MM.1S (cell line): ENCODE measurements at regions not wholly inside any gene's neighbourhood (a gene's known extent, or its start where the extent isn't known, plus 50 kb on each side); places are given as distances from the start of the nearest gene placed in this dataset.

Experiments used
- DNase-seq: peaks from one replicate; pipeline ENCODE4 v3.0.0-alpha.2; 2015
- H2AFZ ChIP-seq: fragments of 300-600 bp; sonication (generic); 2 replicates; pipeline ENCODE4 v1.6.0; 2016; ENCODE audit warnings: antibody characterized with exemption, low read length
- H3F3A ChIP-seq: fragments of 300-600 bp; sonication (generic); 2 replicates; pipeline ENCODE4 v1.6.1; 2016; ENCODE audit warnings: mild to moderate bottlenecking, antibody characterized with exemption, low read length, moderate library complexity, mixed read lengths; ENCODE audit not compliant: insufficient read depth
- H3K27ac ChIP-seq: fragments of 300-600 bp; sonication (generic); 2 replicates; pipeline ENCODE4 v1.5.1; 2016; ENCODE audit warnings: mild to moderate bottlenecking, low read length
- H3K27me3 ChIP-seq: fragments of 300-600 bp; sonication (generic); replicated peaks from 2 replicates; pipeline ENCODE4 v1.6.0; 2016; ENCODE audit warnings: low read length; ENCODE audit not compliant: insufficient read depth
- H3K36me3 ChIP-seq: fragments of 300-600 bp; sonication (generic); replicated peaks from 2 replicates; pipeline ENCODE4 v1.6.1; 2016; ENCODE audit warnings: mild to moderate bottlenecking, low read length, mixed read lengths; ENCODE audit not compliant: insufficient read depth
- H3K4me1 ChIP-seq: fragments of 300-600 bp; sonication (generic); 2 replicates; pipeline ENCODE4 v1.6.1; 2016; ENCODE audit warnings: low read length, mixed read lengths
- H3K4me2 ChIP-seq: fragments of 300-600 bp; sonication (generic); 2 replicates; pipeline ENCODE4 v1.6.0; 2016; ENCODE audit warnings: low read depth, low read length
- H3K4me3 ChIP-seq: fragments of 300-600 bp; sonication (generic); 2 replicates; pipeline ENCODE4 v1.5.1; 2016; ENCODE audit warnings: low read length, mixed read lengths
- H3K79me2 ChIP-seq: fragments of 300-600 bp; sonication (generic); 2 replicates; pipeline ENCODE4 v1.6.1; 2016; ENCODE audit warnings: mixed run types, low read length, mixed read lengths
- H3K9ac ChIP-seq: fragments of 300-600 bp; sonication (generic); 2 replicates; pipeline ENCODE4 v1.6.1; 2016; ENCODE audit warnings: low read length, mixed read lengths
- H3K9me2 ChIP-seq: fragments of 300-600 bp; sonication (generic); replicated peaks from 2 replicates; pipeline ENCODE4 v1.6.1; 2016; ENCODE audit warnings: mild to moderate bottlenecking, low read length, mixed read lengths; ENCODE audit not compliant: insufficient read depth
- H3K9me3 ChIP-seq: fragments of 300-600 bp; sonication (generic); replicated peaks from 2 replicates; pipeline ENCODE4 v1.6.1; 2016; ENCODE audit warnings: mild to moderate bottlenecking, low read length, mixed read lengths; ENCODE audit not compliant: insufficient read depth
- H4K20me1 ChIP-seq: fragments of 300-600 bp; sonication (generic); 2 replicates; pipeline ENCODE4 v1.6.1; 2016; ENCODE audit warnings: mild to moderate bottlenecking, low read length, moderate library complexity, mixed read lengths; ENCODE audit not compliant: insufficient read depth
- EZH2 ChIP-seq: fragments of 300-600 bp; sonication (generic); optimal IDR thresholded peaks from 2 replicates; pipeline ENCODE3; 2017; ENCODE audit warnings: low read depth, mild to moderate bottlenecking, antibody characterized with exemption, low read length, mixed read lengths
- EZH2phosphoT487 ChIP-seq: fragments of 300-600 bp; sonication (generic); IDR thresholded peaks from 2 replicates; pipeline ENCODE4 v1.6.1; 2018; ENCODE audit warnings: antibody characterized with exemption, low read length
- TF ChIP-seq, protein P1 (sequence below): fragments of 300-600 bp; sonication (generic); IDR thresholded peaks from 2 replicates; pipeline ENCODE4 v1.5.1; 2016; ENCODE audit warnings: antibody characterized with exemption, low read length, mixed read lengths

DNA sequence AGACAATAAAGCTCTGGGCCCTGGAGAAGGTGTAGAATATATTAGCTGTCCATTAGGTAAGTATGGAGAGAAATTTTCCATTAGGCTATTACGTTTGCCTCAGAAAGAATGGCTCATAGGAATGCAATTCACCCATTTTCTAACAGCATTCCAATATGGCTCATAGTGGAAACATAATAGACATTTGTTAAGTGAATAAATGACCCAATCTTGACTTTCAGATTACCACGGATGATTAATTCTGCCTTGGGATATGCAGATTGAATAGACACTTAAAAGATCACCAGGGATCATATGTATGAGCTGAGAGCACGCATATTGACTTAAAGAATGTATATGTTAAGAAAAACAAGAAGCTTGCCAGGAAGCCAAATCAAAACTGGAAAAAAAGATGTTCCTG lies 209.1 kb upstream of the CDYL start:
- Histone ChIP-seq H3K27me3 (no peaks in the 10 kb centered on the region), H3K9me2 (no peaks in the 10 kb centered on the region), H3K36me3 (no peaks in the 10 kb centered on the region), H4K20me1 (no peaks in the 10 kb centered on the region), H3K4me1 (no peaks in the 10 kb centered on the region), H2AFZ (no peak overlapping the region), H3K4me2 (no peak overlapping the region), H3K79me2 (no peaks in the 10 kb centered on the region), H3K27ac (no peak overlapping the region), H3K9me3 (no peaks in the 10 kb centered on the region), H3K9ac (no peak overlapping the region), H3F3A (no peaks in the 10 kb centered on the region), H3K4me3 (no peak overlapping the region)
- DNase-seq = no peak
- TF ChIP-seq EZH2 = no peak
- TF ChIP-seq EZH2phosphoT487 = no peak
- TF ChIP-seq, protein P1, sequence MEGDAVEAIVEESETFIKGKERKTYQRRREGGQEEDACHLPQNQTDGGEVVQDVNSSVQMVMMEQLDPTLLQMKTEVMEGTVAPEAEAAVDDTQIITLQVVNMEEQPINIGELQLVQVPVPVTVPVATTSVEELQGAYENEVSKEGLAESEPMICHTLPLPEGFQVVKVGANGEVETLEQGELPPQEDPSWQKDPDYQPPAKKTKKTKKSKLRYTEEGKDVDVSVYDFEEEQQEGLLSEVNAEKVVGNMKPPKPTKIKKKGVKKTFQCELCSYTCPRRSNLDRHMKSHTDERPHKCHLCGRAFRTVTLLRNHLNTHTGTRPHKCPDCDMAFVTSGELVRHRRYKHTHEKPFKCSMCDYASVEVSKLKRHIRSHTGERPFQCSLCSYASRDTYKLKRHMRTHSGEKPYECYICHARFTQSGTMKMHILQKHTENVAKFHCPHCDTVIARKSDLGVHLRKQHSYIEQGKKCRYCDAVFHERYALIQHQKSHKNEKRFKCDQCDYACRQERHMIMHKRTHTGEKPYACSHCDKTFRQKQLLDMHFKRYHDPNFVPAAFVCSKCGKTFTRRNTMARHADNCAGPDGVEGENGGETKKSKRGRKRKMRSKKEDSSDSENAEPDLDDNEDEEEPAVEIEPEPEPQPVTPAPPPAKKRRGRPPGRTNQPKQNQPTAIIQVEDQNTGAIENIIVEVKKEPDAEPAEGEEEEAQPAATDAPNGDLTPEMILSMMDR = no peak

DNA sequence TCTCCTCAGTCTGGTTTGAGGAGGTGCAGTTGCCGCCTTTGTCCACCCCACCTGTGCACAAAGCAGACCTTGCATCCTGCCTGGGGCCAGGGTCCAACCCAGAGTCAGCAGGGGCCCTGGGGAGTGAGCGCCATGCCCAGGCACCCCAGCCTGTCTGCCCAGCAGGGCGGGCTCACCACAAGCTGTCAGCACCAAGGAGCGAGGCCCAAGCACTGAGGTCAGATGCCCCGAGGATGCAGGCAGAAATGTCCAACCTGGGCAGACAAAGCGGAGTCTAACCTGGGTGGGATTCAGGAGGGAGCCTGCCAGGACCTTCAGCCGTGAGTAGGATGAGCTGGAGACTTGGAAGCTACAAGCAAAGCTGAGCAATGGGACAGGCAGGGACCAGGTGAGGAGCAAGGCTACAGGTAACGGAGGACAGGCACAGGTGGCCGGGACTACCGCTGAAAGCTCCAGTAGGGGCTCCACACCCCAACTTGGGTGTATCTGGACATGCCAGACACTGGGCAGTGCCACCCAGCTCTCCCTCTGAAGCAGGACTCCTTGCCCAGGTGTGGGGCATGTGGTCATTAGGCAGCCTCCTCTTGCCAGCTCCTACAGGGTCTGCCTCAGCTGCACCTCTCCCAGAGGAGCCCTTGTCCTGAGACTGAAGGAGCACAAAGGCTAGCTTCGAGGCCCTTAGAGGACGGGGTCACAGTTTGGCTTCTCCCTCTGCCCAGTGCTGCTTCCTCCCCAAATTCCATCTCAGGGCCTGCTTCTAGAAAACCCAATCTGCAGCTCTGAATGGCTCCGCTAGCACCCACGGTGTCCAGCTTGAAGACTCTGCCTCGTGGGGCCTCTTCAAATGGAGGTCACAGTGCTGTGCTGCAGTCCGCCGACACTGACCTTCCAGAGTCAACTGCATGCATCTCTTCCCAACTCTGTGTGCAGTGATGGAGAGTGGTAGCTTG lies 210.6 kb upstream of the CDYL start:
- Histone ChIP-seq H3K9me3 (no peaks in the 10 kb centered on the region), H2AFZ (no peak overlapping the region), H3K27me3 (no peaks in the 10 kb centered on the region), H3K36me3 (no peaks in the 10 kb centered on the region), H3K27ac (no peak overlapping the region), H3F3A (no peaks in the 10 kb centered on the region), H4K20me1 (no peaks in the 10 kb centered on the region), H3K79me2 (no peaks in the 10 kb centered on the region), H3K9ac (no peak overlapping the region), H3K4me3 (no peak overlapping the region), H3K4me2 (no peak overlapping the region), H3K4me1 (no peaks in the 10 kb centered on the region), H3K9me2 (no peaks in the 10 kb centered on the region)
- DNase-seq = no peak
- TF ChIP-seq EZH2phosphoT487 = no peak
- no peak for TF ChIP-seq EZH2
- TF ChIP-seq, protein P1 = no peak

GRCh38 chr6:4564801-4565271 lies 211.4 kb upstream of the CDYL start:
- no peaks in the 10 kb centered on the region for H3K79me2 ChIP-seq
- no peaks in the 10 kb centered on the region for H4K20me1 ChIP-seq
- no peak overlapping the region for H3K27ac ChIP-seq
- no peak overlapping the region for H3K4me3 ChIP-seq
- no peaks in the 10 kb centered on the region for H3F3A ChIP-seq
- no peak overlapping the region for H2AFZ ChIP-seq
- H3K9ac ChIP-seq = no peak overlapping the region
- TF ChIP-seq EZH2phosphoT487 (no peak), EZH2 (no peak)
- TF ChIP-seq, protein P1 = no peak
- H3K36me3 ChIP-seq = no peaks in the 10 kb centered on the region
- DNase-seq = no peak
- no peaks in the 10 kb centered on the region for H3K9me3 ChIP-seq
- no peaks in the 10 kb centered on the region for H3K4me1 ChIP-seq
- H3K4me2 ChIP-seq = no peak overlapping the region
- no peaks in the 10 kb centered on the region for H3K9me2 ChIP-seq
- no peaks in the 10 kb centered on the region for H3K27me3 ChIP-seq
